Stimulated activated naive B cell treated with anti-CD40 and anti-IgM and Interleukin-4, amounts not matched to agents 10 μg/mL and 1 μg/mL and 100 μg/mL, for 72 hours (primary cell): ENCODE measurements at regions not wholly inside any gene's neighbourhood (a gene's known extent, or its start where the extent isn't known, plus 50 kb on each side); places are given as distances from the start of the nearest gene placed in this dataset.
"Not testable (repeated sequence)": the region's sequence is repeated elsewhere in the genome, so short reads cannot be mapped to it uniquely, and the experiment has no call there.

ENCODE experiments used
- ATAC-seq, 2 donors: fragments of 150-1000 bp; cut with Tn5 transposase; replicated peaks; 2 replicates each; pipeline ENCODE4 v1.10.0; 2021; ENCODE audit warnings: moderate library complexity in 1 of 2
- DNase-seq: peaks from one replicate; pipeline ENCODE4 v3.0.0; 2021
- H3K27ac Mint-ChIP-seq: one replicate; pipeline ENCODE4 v1.8.0; 2022; ENCODE audit warnings: mild to moderate bottlenecking, mixed read lengths
- H3K27me3 Mint-ChIP-seq, 2 donors: one replicate each; pipeline ENCODE4 v1.8.0; 2022; ENCODE audit warnings: mixed read lengths in 2 of 2
- H3K36me3 Mint-ChIP-seq, 2 donors: one replicate each; pipeline ENCODE4 v1.8.0; 2022; ENCODE audit warnings: mixed read lengths in 2 of 2, mild to moderate bottlenecking in 1 of 2
- H3K4me1 Mint-ChIP-seq, 2 donors: one replicate each; pipeline ENCODE4 v1.8.0; 2022; ENCODE audit warnings: mixed read lengths in 2 of 2, mild to moderate bottlenecking in 1 of 2
- H3K4me3 Mint-ChIP-seq, 2 donors: one replicate each; pipeline ENCODE4 v1.8.0; 2022; ENCODE audit warnings: mild to moderate bottlenecking in 2 of 2, mixed read lengths in 2 of 2, moderate library complexity in 1 of 2
- H3K9me3 Mint-ChIP-seq, 2 donors: one replicate each; pipeline ENCODE4 v1.8.0; 2022; ENCODE audit warnings: mixed read lengths in 2 of 2, mild to moderate bottlenecking in 1 of 2

DNA sequence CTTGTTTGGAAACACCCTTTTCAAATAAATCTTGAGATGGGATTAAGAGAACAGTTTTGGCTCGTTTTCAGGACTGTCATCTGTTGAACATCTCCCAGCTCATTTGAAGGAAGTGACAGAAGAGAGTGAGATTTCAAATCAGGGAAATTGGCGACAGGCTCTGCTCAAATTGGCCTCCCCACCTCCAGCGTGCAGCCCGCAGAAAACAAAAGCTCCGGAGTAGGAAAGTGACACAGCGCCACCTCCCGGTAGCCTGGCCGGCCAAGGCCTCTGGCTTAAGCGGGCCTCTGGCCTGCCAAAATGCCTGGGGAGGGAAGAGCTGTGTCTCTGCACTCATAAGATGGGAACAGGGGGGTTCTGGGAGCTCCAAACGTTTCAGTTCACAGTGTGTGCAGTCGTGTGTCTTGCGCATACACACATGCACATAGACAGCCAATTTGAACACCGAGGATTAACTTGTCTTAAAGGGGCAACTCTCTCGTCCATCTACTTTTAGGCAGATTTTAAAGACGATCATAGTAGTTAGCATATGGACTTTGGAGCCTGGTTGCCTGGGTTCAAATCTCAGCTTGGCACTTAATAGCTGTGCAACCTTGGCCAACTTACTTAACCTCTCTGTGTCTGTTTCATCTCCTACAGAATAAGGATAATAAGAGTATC, 132.7 kb upstream of the RCN1 start:
- H3K36me3 Mint-ChIP-seq, result no peaks in the 10 kb centered on the region
- no peak overlapping the region for H3K4me3 Mint-ChIP-seq
- peaks cover 3 to 24% of the 10 kb centered on the region in 2 donors for H3K27me3 Mint-ChIP-seq
- peaks cover 0 to 1% of the 10 kb centered on the region in 2 donors for H3K9me3 Mint-ChIP-seq
- peak; percentile 67 to 70 for ATAC-seq
- H3K4me1 Mint-ChIP-seq, result no peaks in the 10 kb centered on the region
- H3K27ac Mint-ChIP-seq, result no peak overlapping the region
- DNase-seq, result peak; percentile 4

DNA sequence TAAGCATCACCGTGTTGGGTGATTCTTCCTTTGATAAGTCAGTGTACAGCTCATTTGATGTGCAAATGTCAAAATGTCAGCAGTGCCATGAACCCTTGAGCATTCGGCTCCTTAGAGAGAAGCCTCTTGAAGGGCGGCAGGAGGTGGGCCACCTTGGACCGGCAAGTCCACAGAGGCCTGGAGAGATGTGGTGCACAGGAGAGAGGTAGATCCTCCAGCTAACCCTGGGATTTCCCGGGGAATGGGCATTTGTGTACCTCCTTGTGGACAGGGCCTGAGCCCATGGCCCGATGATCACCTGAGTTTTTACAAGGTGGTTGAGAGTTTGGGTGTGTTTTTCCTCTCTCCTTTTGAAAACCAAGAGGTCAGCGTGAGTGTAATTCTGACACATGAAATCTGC, 133.2 kb upstream of the RCN1 start:
- peaks cover 0 to 1% of the 10 kb centered on the region in 2 donors for H3K9me3 Mint-ChIP-seq
- H3K27ac Mint-ChIP-seq, result no peak overlapping the region
- peaks cover 3 to 24% of the 10 kb centered on the region in 2 donors for H3K27me3 Mint-ChIP-seq
- DNase-seq (no peak), ATAC-seq (no peak)
- no peak overlapping the region for H3K4me3 Mint-ChIP-seq
- H3K36me3 Mint-ChIP-seq, result no peaks in the 10 kb centered on the region
- H3K4me1 Mint-ChIP-seq, result no peaks in the 10 kb centered on the region

DNA sequence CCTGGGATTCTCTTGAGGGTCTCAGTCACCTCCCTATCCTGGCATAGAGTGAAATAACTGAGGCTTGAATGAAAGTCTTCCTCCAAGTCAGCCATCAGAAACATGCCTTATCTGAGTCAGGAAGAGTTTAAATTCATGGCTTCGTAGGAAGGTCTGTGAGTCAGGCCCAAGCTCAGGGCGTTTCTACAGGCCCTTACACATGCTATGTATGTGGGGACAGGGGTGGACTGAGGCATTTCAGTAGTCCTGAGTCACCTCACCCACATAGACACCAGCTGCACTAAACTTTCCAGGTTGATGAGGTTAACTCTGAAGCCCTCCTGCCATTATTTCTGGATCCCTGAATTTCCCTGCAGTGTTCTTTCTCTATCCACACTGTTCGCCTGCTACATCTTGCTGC, 134.6 kb upstream of the RCN1 start:
- H3K4me1 Mint-ChIP-seq, result no peaks in the 10 kb centered on the region
- DNase-seq (no peak), ATAC-seq (no peak)
- no peak overlapping the region for H3K4me3 Mint-ChIP-seq
- H3K36me3 Mint-ChIP-seq, result no peaks in the 10 kb centered on the region
- H3K27ac Mint-ChIP-seq, result no peak overlapping the region
- H3K9me3 Mint-ChIP-seq, result peaks cover 0 to 1% of the 10 kb centered on the region in 2 donors
- peaks cover 3 to 24% of the 10 kb centered on the region in 2 donors for H3K27me3 Mint-ChIP-seq

DNA sequence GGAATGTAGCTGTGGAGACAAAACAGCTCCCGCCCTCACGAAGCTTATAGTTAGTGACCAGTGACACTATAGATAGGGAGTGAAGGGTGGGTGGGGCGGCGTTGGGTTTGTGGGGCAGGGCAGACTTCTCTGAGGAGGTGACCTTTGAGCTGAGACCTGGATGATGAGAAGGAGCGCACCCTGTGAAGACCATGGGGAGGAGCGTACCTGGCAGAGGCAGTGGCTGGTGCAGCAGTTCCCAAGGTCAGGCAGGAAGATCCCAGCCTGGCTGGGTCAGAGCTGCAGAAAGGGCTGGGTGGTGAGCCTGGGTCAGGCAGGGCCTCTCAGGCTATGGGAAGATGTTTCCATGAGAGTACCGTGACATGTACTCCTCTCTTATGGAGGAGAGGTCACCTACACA, 135.0 kb upstream of the RCN1 start:
- H3K27me3 Mint-ChIP-seq, result peaks cover 3 to 24% of the 10 kb centered on the region in 2 donors
- H3K9me3 Mint-ChIP-seq, result peaks cover 0 to 1% of the 10 kb centered on the region in 2 donors
- H3K36me3 Mint-ChIP-seq, result no peaks in the 10 kb centered on the region
- ATAC-seq, result no peak
- H3K27ac Mint-ChIP-seq, result no peak overlapping the region
- DNase-seq, result no peak
- H3K4me1 Mint-ChIP-seq, result no peaks in the 10 kb centered on the region
- no peak overlapping the region for H3K4me3 Mint-ChIP-seq

DNA sequence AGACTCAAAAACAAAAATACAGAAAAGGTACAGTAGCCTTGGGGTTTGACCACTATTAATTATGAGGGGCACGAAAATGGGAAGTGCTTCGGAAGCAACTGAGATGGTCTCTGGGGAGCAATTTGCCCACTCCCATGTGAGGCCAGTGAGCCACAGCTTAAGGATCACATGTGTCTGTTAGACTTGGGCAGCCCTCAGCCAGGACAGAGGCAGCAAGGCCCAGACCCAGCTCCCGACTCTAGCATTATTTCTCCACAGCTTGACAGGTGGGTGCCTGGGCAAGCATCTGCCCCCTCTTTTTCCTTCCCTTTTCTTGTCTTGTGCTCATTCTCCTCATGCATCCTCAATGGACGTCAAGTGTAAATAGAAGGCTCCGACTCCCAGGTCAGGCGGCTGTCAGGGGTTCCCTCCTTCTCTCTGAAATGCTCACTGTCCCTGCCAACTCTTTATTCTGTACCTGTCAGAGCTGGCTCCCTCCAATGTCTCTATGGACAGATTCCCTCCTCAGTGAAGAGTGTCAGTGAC, 137.0 kb upstream of the RCN1 start:
- ATAC-seq, result no peak
- Mint-ChIP-seq H3K36me3 (no peaks in the 10 kb centered on the region), H3K4me3 (no peak overlapping the region), H3K9me3 (peaks cover 0 to 3% of the 10 kb centered on the region in 2 donors), H3K4me1 (peaks cover 3 to 6% of the 10 kb centered on the region in 2 donors), H3K27ac (no peak overlapping the region), H3K27me3 (peaks cover 3 to 31% of the 10 kb centered on the region in 2 donors)
- DNase-seq, result no peak

DNA sequence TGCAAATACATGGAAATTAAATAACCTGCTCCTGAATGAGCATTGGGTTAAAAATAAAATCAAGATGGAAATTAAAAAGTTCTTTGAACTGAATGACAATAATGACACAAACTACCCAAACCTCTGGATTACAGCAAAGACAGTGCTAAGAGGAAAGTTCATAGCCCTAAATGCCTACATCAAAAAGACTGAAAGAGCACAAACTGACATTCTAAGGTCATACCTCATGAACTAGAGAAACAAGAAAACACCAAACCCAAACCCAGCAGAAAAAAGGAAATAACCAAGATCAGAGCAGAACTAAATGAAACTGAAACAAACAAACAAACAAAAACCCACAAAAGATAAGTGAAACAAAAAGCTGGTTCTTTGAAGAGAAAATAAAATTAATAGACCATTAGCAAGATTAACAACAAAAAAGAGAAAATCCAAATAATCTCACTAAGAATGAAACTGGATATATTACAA, 138.6 kb upstream of the PAX6 start:
- peaks cover 13 to 29% of the 10 kb centered on the region in 2 donors for H3K27me3 Mint-ChIP-seq
- not testable (repeated sequence) for H3K4me3 Mint-ChIP-seq, H3K27ac Mint-ChIP-seq, DNase-seq, H3K36me3 Mint-ChIP-seq, ATAC-seq, H3K4me1 Mint-ChIP-seq, H3K9me3 Mint-ChIP-seq

DNA sequence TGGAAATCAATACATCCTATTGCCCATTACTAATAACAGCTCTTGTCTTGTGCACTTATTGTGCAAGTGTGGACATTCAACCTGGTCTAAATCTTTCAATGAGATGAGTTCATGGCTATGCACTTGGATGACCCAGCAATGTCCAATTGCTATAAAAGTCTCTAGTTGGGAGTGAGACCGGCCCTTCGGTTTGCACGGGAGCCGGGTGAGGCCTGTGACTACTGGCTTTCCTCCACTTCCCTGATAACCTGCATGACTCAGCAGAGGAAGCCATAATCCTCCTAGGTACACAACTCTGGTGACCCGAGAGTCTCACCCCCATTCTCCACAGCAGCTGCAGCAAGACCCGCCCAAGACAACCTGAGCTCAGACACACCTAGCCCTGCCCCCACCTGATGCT, 135.9 kb upstream of the PAX6 start:
- no peak for ATAC-seq
- H3K27ac Mint-ChIP-seq, result no peak overlapping the region
- no peaks in the 10 kb centered on the region for H3K36me3 Mint-ChIP-seq

DNA sequence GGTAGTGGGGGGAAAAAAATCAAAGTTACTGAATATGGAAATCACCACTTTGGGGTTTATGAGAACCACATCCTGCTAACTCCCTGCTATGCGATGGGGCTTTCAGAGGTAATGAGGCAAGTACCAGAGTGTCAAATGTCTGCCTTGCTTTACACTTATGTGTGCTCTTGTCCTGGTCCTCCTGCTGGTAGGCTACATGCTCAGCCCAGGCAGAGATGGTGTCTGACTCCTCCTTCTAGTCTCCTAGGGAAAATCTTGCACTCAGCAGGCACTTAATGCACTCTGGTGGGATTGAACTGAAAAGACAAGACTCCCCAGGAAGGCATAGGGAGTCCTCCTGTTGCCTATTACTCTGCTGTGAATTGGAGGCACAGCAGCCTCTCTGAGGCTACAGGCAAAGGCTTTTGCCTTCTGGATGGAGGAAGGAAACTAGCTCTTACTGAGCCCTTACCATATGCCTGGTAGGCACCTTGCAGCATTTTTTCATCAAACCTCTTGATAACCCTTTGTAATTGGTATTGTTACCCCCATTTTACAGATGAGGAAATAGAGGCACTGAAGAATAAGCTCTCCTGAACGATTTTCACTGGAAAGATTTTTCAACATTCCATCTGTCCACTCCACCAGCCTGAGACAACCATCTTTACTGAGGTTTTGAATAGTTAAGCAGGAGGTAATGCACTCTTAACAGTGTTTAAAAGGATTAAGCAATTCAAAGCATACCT, 132.1 kb upstream of the PAX6 start:
- Mint-ChIP-seq H3K9me3 (peaks cover 0 to 6% of the 10 kb centered on the region in 2 donors), H3K36me3 (no peaks in the 10 kb centered on the region), H3K4me3 (no peak overlapping the region), H3K27me3 (peaks cover 24 to 34% of the 10 kb centered on the region in 2 donors), H3K4me1 (no peaks in the 10 kb centered on the region), H3K27ac (no peak overlapping the region)
- no peak for ATAC-seq
- DNase-seq, result no peak

More for the DNA sequence above, 135.9 kb upstream of the PAX6 start:
- no peak for DNase-seq
- Mint-ChIP-seq H3K4me3 (no peak overlapping the region), H3K27me3 (peaks cover 14 to 32% of the 10 kb centered on the region in 2 donors), H3K9me3 (peaks cover 0 to 8% of the 10 kb centered on the region in 2 donors), H3K4me1 (peaks cover 3 to 6% of the 10 kb centered on the region in 2 donors)

DNA sequence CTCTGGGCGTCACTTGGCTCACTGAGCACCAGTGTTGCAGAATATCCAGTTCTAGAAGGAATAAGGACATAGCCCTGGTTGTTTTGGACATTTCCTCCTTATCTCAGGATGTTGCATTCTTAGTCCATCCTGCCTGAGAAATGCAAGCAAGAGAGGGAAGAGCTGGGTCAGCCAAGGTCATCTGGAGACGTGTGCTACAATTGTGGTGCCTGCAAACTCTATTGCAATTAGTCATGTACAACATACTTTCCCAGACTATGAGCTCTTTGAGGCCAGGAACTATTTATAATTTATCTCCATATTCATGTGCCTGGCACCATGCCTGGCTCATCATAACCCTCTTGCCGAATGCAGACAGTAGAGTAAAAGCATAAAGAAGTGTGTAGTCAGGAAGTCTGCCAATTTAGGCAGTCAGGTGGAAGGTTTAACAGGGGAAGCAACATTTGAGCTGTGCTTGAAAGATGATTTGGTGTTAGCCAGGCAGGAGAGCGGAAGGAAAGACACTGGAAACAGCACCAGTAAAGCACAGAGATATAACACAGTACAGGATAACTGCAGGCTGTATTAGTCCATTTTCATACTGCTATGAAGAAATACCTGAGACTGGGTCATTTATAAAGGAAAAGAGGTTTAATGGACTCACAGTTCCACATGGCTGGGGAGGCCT, 129.4 kb upstream of the PAX6 start:
- no peak overlapping the region for H3K4me3 Mint-ChIP-seq
- ATAC-seq (no peak), DNase-seq (no peak)
- no peaks in the 10 kb centered on the region for H3K36me3 Mint-ChIP-seq
- H3K9me3 Mint-ChIP-seq, result no peaks in the 10 kb centered on the region
- no peak overlapping the region for H3K27ac Mint-ChIP-seq
- no peaks in the 10 kb centered on the region for H3K4me1 Mint-ChIP-seq
- peaks cover 18 to 21% of the 10 kb centered on the region in 2 donors for H3K27me3 Mint-ChIP-seq

DNA sequence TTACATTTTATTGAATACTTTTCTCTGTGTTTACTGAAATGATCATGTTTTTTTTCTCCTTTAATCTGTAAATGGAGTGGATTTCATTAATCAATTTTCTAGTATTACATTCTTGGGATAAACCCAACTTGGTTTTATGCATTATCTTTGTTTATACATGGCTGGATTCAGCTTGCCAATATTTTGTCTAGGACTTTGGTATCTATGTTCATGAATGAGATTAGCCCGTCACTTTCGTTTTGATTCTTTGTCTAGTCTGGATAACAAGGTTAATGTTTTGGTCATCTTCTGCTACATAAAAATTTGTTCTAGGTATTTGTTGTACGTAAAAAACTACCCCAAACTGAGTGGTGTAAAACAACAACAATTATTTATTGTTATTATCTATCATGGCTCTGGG, 127.9 kb upstream of the PAX6 start:
- DNase-seq, result no peak
- no peaks in the 10 kb centered on the region for H3K4me1 Mint-ChIP-seq
- no peaks in the 10 kb centered on the region for H3K9me3 Mint-ChIP-seq
- H3K27ac Mint-ChIP-seq, result no peak overlapping the region
- no peaks in the 10 kb centered on the region for H3K36me3 Mint-ChIP-seq
- ATAC-seq, result no peak
- H3K4me3 Mint-ChIP-seq, result no peak overlapping the region
- peaks cover 14 to 15% of the 10 kb centered on the region in 2 donors for H3K27me3 Mint-ChIP-seq

DNA sequence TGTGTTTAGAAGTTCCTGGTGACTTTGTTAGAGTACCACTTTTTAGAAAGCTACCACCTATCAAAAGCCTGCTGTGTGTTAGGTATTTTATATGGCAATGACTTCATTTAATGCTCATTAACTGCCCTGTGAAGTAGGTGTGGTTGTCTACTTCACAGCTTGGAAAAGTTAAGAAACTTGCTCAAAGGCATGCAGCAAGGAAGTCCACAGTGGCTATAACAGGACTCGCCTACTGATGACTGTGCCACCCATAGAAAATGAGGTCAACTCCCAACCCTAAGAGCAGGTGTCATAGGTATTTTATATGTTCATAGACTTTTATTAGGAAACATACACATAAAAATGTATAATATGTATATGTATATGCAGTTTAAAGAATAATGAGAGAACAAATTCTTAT, 125.2 kb upstream of the PAX6 start:
- DNase-seq (no peak), ATAC-seq (no peak)
- Mint-ChIP-seq H3K4me3 (no peak overlapping the region), H3K4me1 (no peaks in the 10 kb centered on the region), H3K9me3 (no peaks in the 10 kb centered on the region), H3K27me3 (peaks cover 10 to 19% of the 10 kb centered on the region in 2 donors), H3K27ac (no peak overlapping the region), H3K36me3 (no peaks in the 10 kb centered on the region)

DNA sequence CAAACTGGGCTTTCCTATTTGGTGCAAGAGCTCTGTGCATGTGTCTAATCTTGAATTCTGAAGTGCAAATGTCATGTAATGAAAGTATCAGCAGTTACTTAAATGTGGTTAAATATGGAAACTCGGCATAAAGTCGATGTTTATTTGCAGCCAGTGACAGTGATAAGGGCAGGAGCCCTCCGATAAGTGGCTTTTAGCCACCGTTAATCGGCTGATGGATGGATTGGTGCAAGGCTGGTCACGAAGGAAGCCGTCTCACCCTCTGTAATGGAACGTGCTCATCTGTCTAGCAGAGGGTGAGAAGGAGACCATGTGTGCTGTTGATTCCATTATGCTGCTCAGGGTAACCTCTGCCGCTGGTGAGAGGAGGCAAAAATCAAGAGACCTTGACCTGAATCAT, 121.8 kb upstream of the PAX6 start:
- no peak for DNase-seq
- ATAC-seq, result no peak
- Mint-ChIP-seq H3K36me3 (no peaks in the 10 kb centered on the region), H3K4me3 (no peak overlapping the region), H3K27me3 (peaks cover 0 to 15% of the 10 kb centered on the region in 2 donors), H3K4me1 (no peaks in the 10 kb centered on the region), H3K9me3 (no peaks in the 10 kb centered on the region), H3K27ac (no peak overlapping the region)

DNA sequence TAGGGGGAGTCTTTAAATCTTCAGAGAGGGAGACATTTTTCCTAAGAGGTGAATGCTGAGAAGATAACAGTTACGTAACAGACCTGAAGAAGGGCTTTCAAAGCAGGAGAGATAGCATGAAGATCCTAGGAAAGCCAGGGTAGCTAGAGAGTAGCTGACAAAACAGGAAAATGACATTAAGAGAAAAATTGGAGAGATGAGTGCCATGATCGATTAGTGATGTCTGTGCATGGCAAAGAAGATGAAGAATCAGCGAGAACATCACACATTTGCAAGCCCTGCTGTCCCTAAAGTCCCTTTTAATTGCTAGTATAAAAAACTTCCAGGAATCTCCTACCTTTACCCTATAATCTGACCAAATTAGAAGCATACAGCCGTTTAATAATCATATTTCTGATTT, 116.9 kb upstream of the PAX6 start:
- Mint-ChIP-seq H3K36me3 (no peaks in the 10 kb centered on the region), H3K9me3 (no peaks in the 10 kb centered on the region), H3K27ac (no peak overlapping the region), H3K27me3 (peaks cover 0 to 4% of the 10 kb centered on the region in 2 donors), H3K4me1 (no peaks in the 10 kb centered on the region), H3K4me3 (no peak overlapping the region)
- ATAC-seq, result no peak
- DNase-seq, result no peak

DNA sequence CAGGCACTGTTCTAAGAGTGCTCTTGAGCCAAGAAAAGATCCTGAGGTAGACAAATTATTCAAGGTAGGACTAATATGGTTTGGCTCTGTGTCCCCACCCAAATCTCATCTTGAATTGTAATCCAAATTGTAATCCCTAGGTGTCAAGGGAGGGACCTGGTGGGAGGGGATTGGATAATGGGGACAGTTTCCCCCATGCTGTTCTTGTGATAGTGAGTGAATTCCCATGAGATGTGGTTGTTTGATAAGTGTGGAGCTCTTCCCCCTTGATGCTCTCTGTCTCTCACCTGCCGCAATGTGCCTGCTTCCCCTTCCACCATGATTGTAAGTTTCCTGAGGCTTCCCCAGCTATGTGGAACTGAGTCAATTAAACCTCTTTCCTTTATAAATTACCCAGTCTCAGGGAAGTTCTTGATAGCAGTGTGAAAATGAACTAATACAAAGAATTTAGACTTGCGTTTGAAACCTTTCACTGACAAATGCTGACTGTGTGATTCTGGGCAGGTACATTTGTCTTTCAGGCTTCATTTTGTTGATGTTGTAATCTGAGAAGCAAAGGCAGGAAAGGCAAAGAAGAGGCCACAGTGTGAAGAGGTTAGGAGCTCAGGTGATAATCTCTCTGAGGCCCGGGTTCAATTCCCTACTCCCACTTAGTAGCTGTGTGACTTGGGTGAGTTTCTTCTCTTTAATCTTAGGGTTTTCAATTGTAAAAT, 115.8 kb upstream of the PAX6 start:
- H3K4me1 Mint-ChIP-seq, result no peaks in the 10 kb centered on the region
- DNase-seq (no peak), ATAC-seq (no peak)
- H3K27me3 Mint-ChIP-seq, result peaks cover 4 to 5% of the 10 kb centered on the region in 2 donors
- no peaks in the 10 kb centered on the region for H3K9me3 Mint-ChIP-seq
- H3K4me3 Mint-ChIP-seq, result no peak overlapping the region
- no peak overlapping the region for H3K27ac Mint-ChIP-seq
- H3K36me3 Mint-ChIP-seq, result no peaks in the 10 kb centered on the region
